HG03442 (cell line): ENCODE measurements at regions not wholly inside any gene's neighbourhood (a gene's known extent, or its start where the extent isn't known, plus 50 kb on each side); places are given as distances from the start of the nearest gene placed in this dataset.
"Not testable (repeated sequence)": the region's sequence is repeated elsewhere in the genome, so short reads cannot be mapped to it uniquely, and the experiment has no call there.

Experiments used
- ATAC-seq: cut with Tn5 transposase; IDR thresholded peaks from one replicate; pipeline ENCODE4 v1.9.1; 2021; ENCODE audit warnings: mild to moderate bottlenecking, moderate library complexity; ENCODE audit not compliant: unreplicated experiment

GRCh38 chr3:21894459-21895340, 143.7 kb upstream of the ZNF385D start:
- ATAC-seq: no peak

GRCh38 chr3:21898316-21898715, 147.3 kb upstream of the ZNF385D start:
- ATAC-seq: no peak

DNA sequence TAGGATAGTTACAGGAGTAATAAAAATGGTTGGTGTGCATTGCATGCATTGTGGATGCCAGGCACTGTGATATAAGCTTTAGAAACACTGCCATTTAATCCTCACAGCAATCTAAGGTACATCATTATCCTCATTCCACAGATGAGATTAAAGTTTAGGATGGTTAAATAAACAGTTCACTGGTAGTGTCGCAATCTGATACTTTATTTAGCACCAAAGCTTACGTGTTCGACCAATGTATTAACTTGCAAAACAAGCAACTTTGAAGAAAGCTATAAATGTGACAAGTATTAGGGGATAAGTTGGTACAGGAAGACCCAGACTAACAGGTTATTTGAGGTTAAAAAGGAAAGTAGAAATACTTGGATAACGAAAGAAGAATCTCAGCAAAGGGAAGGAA, 150.5 kb upstream of the ZNF385D start:
- ATAC-seq: no peak

GRCh38 chr3:21902956-21903355, 151.9 kb upstream of the ZNF385D start:
- no peak for ATAC-seq

- no peak for ATAC-seq
These were observed 158.1 kb upstream of the ZNF385D start for GRCh38 chr3:21909096-21909495.

DNA sequence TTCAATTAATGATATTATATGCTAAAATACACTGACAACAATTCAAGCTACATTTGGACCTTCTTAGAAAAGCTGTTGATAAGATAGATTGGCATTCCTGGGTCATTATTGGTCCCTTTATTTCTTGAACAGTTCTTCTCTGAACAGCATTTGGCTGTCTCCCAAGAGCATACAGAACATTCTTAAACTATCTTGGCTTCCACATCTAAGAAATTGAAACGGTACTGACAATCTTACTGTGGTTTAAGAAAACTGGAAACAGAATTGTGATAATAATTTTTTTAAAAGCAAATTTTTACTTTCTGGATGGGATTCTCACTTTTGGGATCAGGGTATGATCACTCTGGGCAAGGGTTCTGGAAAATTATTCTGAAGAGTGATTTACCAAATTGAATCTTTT, 161.7 kb upstream of the ZNF385D start:
- no peak for ATAC-seq

DNA sequence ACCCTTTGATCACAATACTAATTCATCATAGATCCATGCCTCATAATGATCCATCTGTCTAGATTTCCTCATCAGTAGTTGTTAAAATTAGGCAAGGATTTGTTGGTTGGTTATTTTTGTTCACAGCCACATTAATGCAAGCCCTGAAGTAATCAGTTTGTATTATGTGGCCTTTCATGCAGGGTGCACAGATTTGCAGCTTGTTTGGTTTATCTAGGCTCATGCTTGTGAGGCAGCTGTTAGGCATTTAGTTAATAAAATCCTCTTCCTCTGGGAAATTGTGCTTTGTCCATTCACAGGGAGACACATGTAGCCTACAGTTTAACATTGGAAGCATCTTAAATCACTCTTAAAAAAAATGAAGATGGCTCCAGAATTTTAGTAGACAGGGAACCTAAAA, 162.8 kb upstream of the ZNF385D start:
- no peak for ATAC-seq

DNA sequence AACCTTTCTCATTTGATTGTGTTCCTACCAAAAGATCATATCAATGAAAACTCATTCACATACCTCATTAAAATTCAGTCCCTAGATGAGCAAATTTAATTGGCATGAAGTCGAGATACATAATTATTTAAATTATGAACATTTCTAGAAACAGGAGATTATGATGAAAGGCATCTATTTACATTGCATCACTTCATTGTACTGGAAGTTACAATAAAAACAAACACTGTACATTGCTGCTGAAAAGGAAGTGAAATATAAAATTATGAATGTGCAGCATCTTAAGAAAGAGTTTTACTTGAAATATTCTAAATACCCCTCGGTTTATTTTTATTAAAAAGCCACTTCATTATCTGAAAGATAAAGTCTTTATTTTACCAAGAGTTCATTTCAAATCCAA, 163.4 kb upstream of the ZNF385D start:
- no peak for ATAC-seq

GRCh38 chr3:21919383-21919782, 168.4 kb upstream of the ZNF385D start:
- ATAC-seq: no peak

DNA sequence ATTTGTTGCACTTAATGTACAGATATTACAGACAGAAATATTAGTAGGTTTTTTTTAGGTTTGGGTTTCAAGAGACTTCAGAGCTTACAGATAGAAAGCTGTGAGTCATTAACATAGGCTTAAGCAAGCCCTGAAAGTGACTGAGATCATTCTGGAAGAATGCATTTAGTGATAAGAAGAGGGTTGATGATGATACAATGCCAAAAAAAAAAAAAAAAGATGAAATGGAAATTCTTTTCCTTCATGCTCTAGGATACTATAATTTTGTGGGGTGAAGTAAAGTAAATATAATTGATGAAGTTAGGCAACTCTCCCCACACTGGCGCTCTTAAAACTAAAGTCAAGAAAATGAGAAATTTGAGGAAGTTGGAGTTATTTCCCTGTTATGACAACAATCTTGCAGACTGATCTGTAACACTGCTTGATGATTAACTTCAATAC, 169.4 kb upstream of the ZNF385D start:
- no peak for ATAC-seq

DNA sequence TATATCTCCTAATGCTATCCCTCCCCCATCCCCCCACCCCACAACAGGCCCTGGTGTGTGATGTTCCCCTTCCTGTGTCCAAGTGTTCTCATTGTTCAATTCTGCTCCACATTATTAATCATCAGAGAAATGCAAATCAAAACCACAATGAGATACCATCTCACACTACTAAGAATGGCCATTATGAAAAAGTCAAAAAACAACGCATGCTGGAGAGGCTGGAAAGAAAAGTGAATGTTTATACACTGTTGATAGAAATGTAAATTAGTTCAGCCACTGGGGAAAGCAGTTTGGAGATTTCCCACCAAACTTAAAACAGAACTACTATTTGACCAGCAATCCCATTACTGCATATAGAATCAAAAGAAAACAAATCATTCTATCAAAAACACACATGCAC, 172.1 kb upstream of the ZNF385D start:
- not testable (repeated sequence) for ATAC-seq

GRCh38 chr3:21927261-21927660, 176.3 kb upstream of the ZNF385D start:
- ATAC-seq: no peak

DNA sequence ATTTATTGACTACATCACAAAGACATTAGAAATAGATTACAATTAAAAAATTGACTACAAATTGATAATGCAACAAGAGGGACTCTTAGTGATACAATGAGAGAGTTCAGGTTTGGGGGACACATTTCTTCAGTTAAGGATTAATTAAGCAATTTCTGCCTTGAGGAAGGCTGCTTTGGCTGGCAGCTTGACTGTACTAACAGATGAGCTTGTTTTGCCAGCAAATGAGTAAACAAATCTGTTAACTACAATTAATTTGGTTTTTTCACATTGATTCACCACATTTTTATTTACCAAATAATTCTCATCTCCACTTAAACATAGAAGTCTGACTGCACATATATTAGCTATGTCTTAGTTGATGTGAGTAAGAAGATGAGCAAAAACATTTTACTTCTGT, 183.6 kb upstream of the ZNF385D start:
- no peak for ATAC-seq

- ATAC-seq: no peak
These were observed 185.2 kb upstream of the ZNF385D start for GRCh38 chr3:21936207-21936606.

- ATAC-seq: no peak
These were observed 187.3 kb upstream of the ZNF385D start for GRCh38 chr3:21938267-21938681.

DNA sequence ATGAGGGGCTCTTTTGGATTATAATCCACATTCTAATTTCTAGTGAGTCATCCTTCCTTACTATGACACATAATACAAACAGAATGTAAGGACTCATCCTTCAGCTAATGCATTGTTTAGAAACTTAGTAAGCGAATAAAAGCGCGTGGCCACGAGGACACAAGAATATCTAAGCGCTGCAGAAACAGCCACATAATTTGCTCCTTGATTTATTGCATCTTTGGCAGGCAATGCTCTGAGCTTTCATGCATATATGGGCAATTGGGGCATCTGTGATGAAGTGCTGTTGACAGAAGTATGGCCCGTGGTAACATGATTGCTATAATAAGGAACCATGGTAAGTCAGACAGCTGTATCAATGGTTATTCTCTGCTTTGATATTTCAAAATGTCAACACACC, 191.3 kb upstream of the ZNF385D start:
- ATAC-seq: no peak

DNA sequence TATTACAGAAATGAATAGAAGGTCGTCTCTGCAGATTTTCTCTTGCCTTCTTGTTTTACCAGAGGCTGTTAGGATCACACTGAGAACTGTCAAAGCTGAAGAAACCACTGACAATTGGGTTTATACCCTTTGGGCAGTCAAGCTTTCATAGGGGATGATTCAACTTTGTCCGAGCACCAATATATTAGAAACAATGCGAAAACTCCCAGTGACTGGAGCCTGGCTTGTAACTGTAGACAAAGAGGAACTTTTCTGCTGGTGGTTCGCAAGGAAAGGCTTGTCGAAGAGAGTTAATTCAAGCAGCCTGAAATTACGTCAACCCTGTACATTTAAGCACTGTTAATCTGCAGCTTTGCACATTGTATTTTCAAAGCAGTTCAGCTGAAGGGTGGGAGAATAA, 193.2 kb upstream of the ZNF385D start:
- no peak for ATAC-seq

GRCh38 chr3:21952856-21953255, 201.8 kb upstream of the ZNF385D start:
- no peak for ATAC-seq

- no peak for ATAC-seq
These were observed 203.7 kb upstream of the ZNF385D start for GRCh38 chr3:21954709-21955108.

DNA sequence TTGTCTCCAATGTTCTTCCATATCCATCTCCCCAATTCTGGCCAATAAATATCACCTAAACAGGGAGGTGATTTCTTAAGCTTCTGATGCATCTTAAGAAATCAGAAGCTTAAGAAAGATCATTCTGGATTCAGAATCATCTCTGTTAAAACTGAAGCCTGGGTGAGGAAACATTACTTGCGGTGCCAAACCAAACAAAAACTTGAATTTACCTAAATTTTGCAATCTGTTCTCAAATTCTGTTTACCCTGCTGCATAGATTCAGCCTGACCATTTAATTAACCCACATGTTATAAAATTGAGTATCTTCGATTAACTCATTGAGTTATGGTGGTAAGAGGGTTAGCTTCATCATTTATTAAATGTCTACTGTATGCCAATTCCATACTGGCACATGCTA, 204.4 kb upstream of the ZNF385D start:
- ATAC-seq: no peak

DNA sequence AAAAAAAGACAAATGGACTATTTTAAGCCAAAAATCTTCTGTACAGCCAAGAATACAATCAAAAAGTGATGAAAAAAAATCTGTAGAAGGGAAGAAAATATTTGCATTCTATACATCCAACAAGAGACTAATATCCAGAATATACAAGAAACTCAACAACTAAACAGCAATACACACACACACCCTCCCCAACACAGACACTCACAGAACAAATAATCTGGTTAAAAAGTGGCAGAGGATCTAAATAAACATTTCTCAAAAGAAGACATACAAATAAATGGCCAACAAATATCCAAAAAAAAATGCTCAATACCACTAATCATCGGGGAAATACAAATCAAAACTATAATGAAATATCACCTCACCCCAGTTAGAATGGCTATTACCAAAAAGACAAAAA, 209.0 kb upstream of the ZNF385D start:
- ATAC-seq: no peak

- no peak for ATAC-seq
These were observed 211.4 kb upstream of the ZNF385D start for GRCh38 chr3:21962456-21962855.

- ATAC-seq: not testable (repeated sequence)
These were observed 215.4 kb upstream of the ZNF385D start for GRCh38 chr3:21966457-21966856.
